Activated naive CD4-positive, alpha-beta T cell treated with anti-CD3 and anti-CD28 coated beads, Interleukin-2, amount 10 ng/mL, durations not matched to agents 7 days and 5 days (primary cell): ENCODE measurements at regions not wholly inside any gene's neighbourhood (a gene's known extent, or its start where the extent isn't known, plus 50 kb on each side); places are given as distances from the start of the nearest gene placed in this dataset.

Experiments
- CTCF ChIA-PET: fragments of 350-600 bp; sonication (Branson Sonifier 250); formaldehyde crosslinking; loops from one replicate; lab custom pipeline; 2021; ENCODE audit warnings: antibody characterized with exemption; lab: Charles Lee
- DNase-seq: peaks from one replicate; pipeline ENCODE4 v3.0.0-alpha.2; 2020
- H3K27ac Mint-ChIP-seq: one replicate; pipeline ENCODE4 v1.8.0; 2021; ENCODE audit warnings: mild to moderate bottlenecking, moderate library complexity, mixed read lengths
- H3K27me3 Mint-ChIP-seq: one replicate; pipeline ENCODE4 v1.8.0; 2021; ENCODE audit warnings: mild to moderate bottlenecking, mixed read lengths
- H3K36me3 Mint-ChIP-seq: one replicate; pipeline ENCODE4 v1.8.0; 2021; ENCODE audit warnings: mixed read lengths
- H3K4me1 Mint-ChIP-seq: one replicate; pipeline ENCODE4 v1.8.0; 2021; ENCODE audit warnings: mixed read lengths
- H3K4me3 Mint-ChIP-seq: one replicate; pipeline ENCODE4 v1.8.0; 2021; ENCODE audit warnings: mild to moderate bottlenecking, moderate library complexity, mixed read lengths
- H3K9me3 Mint-ChIP-seq: one replicate; pipeline ENCODE4 v1.8.0; 2021; ENCODE audit warnings: mixed read lengths

GRCh38 chr7:33691180-33691579 lies 214.2 kb upstream of the BMPER start:
- CTCF ChIA-PET = no interaction called here
- Mint-ChIP-seq H3K36me3 (no peaks in the 10 kb centered on the region), H3K27me3 (no peaks in the 10 kb centered on the region), H3K27ac (no peak overlapping the region), H3K9me3 (peaks cover 5% of the 10 kb centered on the region), H3K4me1 (no peaks in the 10 kb centered on the region), H3K4me3 (no peak overlapping the region)
- DNase-seq = no peak

GRCh38 chr7:33692956-33693355 lies 212.4 kb upstream of the BMPER start:
- CTCF ChIA-PET = no interaction called here
- Mint-ChIP-seq H3K36me3 (no peaks in the 10 kb centered on the region), H3K27me3 (no peaks in the 10 kb centered on the region), H3K4me3 (no peak overlapping the region), H3K9me3 (peaks cover 3% of the 10 kb centered on the region), H3K4me1 (no peaks in the 10 kb centered on the region), H3K27ac (no peak overlapping the region)
- DNase-seq = no peak

DNA sequence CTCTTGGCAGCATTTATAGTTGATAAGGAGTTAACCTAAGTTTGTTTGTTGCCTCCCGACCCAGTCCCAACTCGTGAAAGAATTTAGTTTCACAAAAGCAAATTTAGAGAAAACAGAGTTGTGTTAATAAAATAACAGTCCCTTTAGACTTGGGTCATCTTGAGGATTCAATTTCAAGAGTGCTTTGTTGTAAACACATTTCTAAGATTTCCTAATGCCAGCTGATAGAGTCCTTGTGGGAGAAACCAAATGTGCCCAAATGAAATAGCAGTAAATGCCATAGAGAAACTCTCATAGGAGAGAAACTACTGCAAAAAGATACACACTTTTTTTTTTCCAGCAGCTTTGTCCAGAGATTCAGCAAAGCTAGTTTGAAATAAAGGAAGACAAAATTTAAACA lies 211.3 kb upstream of the BMPER start:
- H3K4me3 Mint-ChIP-seq = no peak overlapping the region
- H3K4me1 Mint-ChIP-seq = no peaks in the 10 kb centered on the region
- peaks cover 3% of the 10 kb centered on the region for H3K9me3 Mint-ChIP-seq
- no peaks in the 10 kb centered on the region for H3K27me3 Mint-ChIP-seq
- no peak overlapping the region for H3K27ac Mint-ChIP-seq
- H3K36me3 Mint-ChIP-seq = no peaks in the 10 kb centered on the region
- CTCF ChIA-PET = no interaction called here
- DNase-seq = no peak

- no peaks in the 10 kb centered on the region for H3K27me3 Mint-ChIP-seq
- H3K27ac Mint-ChIP-seq = no peak overlapping the region
- no peaks in the 10 kb centered on the region for H3K36me3 Mint-ChIP-seq
- CTCF ChIA-PET = no interaction called here
- H3K4me3 Mint-ChIP-seq = no peak overlapping the region
- no peaks in the 10 kb centered on the region for H3K4me1 Mint-ChIP-seq
- DNase-seq = no peak
- peaks cover 25% of the 10 kb centered on the region for H3K9me3 Mint-ChIP-seq
Measured at GRCh38 chr7:33697616-33698015, 207.7 kb upstream of the BMPER start.

DNA sequence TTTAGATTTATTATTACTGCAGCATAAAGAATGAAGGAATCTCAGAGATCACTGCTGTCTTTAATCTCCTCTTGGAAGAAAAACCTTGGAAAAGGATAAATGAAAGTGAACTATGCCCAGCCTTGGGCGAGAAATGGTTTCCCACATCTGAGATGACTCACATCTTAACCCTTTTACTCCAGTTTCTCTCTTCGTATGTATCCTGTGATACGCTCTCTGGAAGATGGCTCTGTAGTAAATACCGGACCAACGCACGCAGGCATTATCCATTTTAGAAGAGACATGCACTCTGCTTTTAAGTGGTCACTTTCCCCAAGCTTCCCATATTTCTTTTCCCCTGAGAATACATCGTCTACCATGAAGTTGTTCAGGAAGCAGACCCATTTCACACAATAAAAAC lies 207.3 kb upstream of the BMPER start:
- no peak for DNase-seq
- H3K4me3 Mint-ChIP-seq = no peak overlapping the region
- no peaks in the 10 kb centered on the region for H3K4me1 Mint-ChIP-seq
- CTCF ChIA-PET = no interaction called here
- H3K27me3 Mint-ChIP-seq = no peaks in the 10 kb centered on the region
- no peaks in the 10 kb centered on the region for H3K36me3 Mint-ChIP-seq
- peaks cover 29% of the 10 kb centered on the region for H3K9me3 Mint-ChIP-seq
- no peak overlapping the region for H3K27ac Mint-ChIP-seq

DNA sequence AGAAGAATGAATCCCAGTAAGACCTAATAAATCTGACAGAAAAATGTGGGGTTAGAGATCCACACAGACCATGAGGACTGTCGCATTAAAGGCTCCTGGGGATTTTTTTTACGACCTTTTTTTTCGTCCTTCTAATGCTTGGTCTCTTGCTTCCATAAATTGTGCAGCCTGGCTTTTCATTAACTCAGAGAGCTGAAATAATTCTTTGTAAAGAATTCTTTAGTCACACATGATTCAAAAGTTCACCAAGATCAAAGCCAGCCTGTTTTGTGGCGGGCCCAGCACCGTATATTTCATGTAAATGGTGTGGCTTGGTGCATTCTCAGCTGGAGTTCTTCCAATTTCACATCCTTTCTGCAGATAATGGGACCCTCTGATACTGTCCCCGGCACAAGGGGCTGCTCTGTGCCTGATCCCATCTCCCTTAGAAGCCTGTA lies 206.6 kb upstream of the BMPER start:
- Mint-ChIP-seq H3K27ac (no peak overlapping the region), H3K4me1 (no peaks in the 10 kb centered on the region), H3K27me3 (no peaks in the 10 kb centered on the region), H3K9me3 (peaks cover 31% of the 10 kb centered on the region), H3K4me3 (no peak overlapping the region), H3K36me3 (no peaks in the 10 kb centered on the region)
- DNase-seq = no peak
- CTCF ChIA-PET = no interaction called here

GRCh38 chr7:33700001-33700899 lies 205.1 kb upstream of the BMPER start:
- Mint-ChIP-seq H3K36me3 (no peaks in the 10 kb centered on the region), H3K4me3 (no peak overlapping the region), H3K9me3 (peaks cover 31% of the 10 kb centered on the region), H3K4me1 (no peaks in the 10 kb centered on the region), H3K27me3 (no peaks in the 10 kb centered on the region), H3K27ac (no peak overlapping the region)
- CTCF ChIA-PET = no interaction called here
- DNase-seq = no peak

DNA sequence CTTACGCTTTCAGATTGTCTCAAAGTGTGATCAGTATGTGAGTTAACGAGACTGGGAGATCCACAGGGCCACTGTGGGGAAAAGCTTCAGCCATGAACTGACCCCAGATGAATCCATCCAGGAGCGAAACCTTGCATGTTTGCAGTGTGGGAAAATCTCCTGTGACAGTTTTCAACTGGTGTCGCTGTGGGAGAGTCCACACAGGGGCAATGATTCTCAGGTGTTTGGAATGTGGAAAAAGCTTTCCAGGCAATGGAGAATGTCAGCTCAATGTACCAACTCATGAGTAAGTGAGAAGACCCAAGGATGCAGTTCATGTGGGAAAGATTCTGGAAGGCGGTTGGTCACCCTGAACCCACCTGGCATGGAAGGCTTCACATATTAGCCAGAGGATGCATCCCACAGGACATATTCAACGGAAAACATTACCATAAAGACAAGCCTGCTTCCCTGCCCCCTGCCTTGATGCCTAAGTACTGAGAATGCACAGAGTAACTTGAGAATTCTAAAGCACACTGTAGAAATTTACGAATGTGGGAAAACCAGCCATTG lies 204.1 kb upstream of the BMPER start:
- no peak overlapping the region for H3K27ac Mint-ChIP-seq
- no peaks in the 10 kb centered on the region for H3K27me3 Mint-ChIP-seq
- no peak for DNase-seq
- no peaks in the 10 kb centered on the region for H3K36me3 Mint-ChIP-seq
- H3K9me3 Mint-ChIP-seq = peaks cover 31% of the 10 kb centered on the region
- H3K4me3 Mint-ChIP-seq = no peak overlapping the region
- no peaks in the 10 kb centered on the region for H3K4me1 Mint-ChIP-seq
- CTCF ChIA-PET = no interaction called here

GRCh38 chr7:33701927-33702326 lies 203.4 kb upstream of the BMPER start:
- Mint-ChIP-seq H3K27me3 (no peaks in the 10 kb centered on the region), H3K36me3 (no peaks in the 10 kb centered on the region), H3K9me3 (peaks cover 31% of the 10 kb centered on the region), H3K27ac (no peak overlapping the region), H3K4me3 (no peak overlapping the region), H3K4me1 (no peaks in the 10 kb centered on the region)
- DNase-seq = no peak
- CTCF ChIA-PET = no interaction called here

- CTCF ChIA-PET = no interaction called here
- DNase-seq = no peak
- Mint-ChIP-seq H3K27me3 (no peaks in the 10 kb centered on the region), H3K36me3 (no peaks in the 10 kb centered on the region), H3K4me1 (no peaks in the 10 kb centered on the region), H3K27ac (no peak overlapping the region), H3K9me3 (peaks cover 31% of the 10 kb centered on the region), H3K4me3 (no peak overlapping the region)
Measured at GRCh38 chr7:33702514-33703054, 202.8 kb upstream of the BMPER start.

GRCh38 chr7:33705333-33705833 lies 200.0 kb upstream of the BMPER start:
- no peak for DNase-seq
- peaks cover 26% of the 10 kb centered on the region for H3K9me3 Mint-ChIP-seq
- no peaks in the 10 kb centered on the region for H3K4me1 Mint-ChIP-seq
- H3K36me3 Mint-ChIP-seq = no peaks in the 10 kb centered on the region
- H3K4me3 Mint-ChIP-seq = no peak overlapping the region
- CTCF ChIA-PET = no interaction called here
- H3K27me3 Mint-ChIP-seq = no peaks in the 10 kb centered on the region
- no peak overlapping the region for H3K27ac Mint-ChIP-seq

- DNase-seq = no peak
- Mint-ChIP-seq H3K27me3 (no peaks in the 10 kb centered on the region), H3K27ac (no peak overlapping the region), H3K4me3 (no peak overlapping the region), H3K36me3 (no peaks in the 10 kb centered on the region), H3K9me3 (peaks cover 20% of the 10 kb centered on the region), H3K4me1 (no peaks in the 10 kb centered on the region)
- CTCF ChIA-PET = no interaction called here
Measured at GRCh38 chr7:33706186-33706585, 199.2 kb upstream of the BMPER start.

DNA sequence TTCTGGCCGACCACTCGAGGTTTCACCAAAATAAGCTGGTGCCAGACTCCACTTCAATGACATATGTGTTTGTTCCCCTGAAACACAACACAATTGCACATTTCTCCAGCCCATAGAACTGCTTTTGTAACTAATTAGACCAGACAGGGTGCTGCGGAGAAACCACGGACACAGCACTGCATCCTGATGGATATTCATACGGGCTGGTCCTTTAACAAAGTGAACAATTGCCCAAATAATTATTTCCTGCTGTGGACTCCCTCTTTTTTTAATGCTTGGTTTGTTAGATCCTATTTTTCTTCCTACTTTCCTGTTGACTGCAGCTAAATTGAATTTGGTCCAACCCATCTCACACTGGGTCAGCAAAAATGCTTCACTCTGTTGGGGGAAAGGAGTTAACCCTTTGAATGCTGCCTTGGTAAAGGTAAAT lies 198.6 kb upstream of the BMPER start:
- no peak for DNase-seq
- H3K4me3 Mint-ChIP-seq = no peak overlapping the region
- CTCF ChIA-PET = no interaction called here
- H3K4me1 Mint-ChIP-seq = no peaks in the 10 kb centered on the region
- no peaks in the 10 kb centered on the region for H3K27me3 Mint-ChIP-seq
- H3K9me3 Mint-ChIP-seq = peaks cover 14% of the 10 kb centered on the region
- no peaks in the 10 kb centered on the region for H3K36me3 Mint-ChIP-seq
- no peak overlapping the region for H3K27ac Mint-ChIP-seq

DNA sequence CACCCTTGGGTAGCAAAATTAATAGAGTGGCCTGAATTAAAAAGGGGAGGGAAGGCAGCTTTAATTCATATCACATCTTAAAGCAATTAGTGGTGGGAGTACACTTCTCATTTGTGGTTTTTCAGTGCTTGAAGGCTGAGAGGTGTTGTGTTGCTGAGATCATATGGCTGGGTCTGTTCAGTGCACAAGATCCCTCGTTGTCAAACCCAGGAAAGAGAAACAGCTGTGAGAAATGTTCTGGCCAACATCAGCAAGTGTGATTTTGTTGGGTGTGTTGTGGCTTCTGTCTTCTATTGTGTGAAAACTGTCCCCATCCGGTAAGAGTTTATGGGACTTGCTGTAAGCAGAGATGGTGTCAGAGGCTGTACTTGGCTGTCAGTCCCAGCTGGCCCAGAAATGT lies 197.9 kb upstream of the BMPER start:
- Mint-ChIP-seq H3K4me3 (no peak overlapping the region), H3K36me3 (no peaks in the 10 kb centered on the region), H3K9me3 (peaks cover 8% of the 10 kb centered on the region), H3K27me3 (no peaks in the 10 kb centered on the region), H3K4me1 (no peaks in the 10 kb centered on the region), H3K27ac (no peak overlapping the region)
- DNase-seq = no peak
- CTCF ChIA-PET = no interaction called here

DNA sequence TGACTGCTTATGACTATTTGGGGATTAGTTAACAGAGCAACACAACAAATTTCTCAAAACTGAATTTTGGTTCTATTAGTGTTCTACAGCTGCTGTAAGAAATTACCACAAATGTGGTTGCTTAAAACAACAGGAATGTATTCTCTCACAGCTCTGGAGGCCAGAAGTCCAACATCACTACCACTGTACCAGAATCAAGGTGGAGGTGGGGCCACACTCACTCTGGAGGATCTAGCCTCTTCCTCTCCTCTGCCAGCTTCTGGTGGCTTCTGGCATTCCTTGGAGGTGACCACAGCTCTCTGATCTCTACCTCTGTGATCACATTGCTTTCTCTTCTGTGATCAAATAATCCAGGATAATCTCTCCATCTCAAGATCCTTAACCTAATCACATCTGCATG lies 194.7 kb upstream of the BMPER start:
- Mint-ChIP-seq H3K9me3 (no peaks in the 10 kb centered on the region), H3K27ac (no peak overlapping the region), H3K36me3 (no peaks in the 10 kb centered on the region), H3K4me3 (no peak overlapping the region), H3K4me1 (no peaks in the 10 kb centered on the region), H3K27me3 (peaks cover 5% of the 10 kb centered on the region)
- CTCF ChIA-PET = no interaction called here
- no peak for DNase-seq
